ENCODE measurements at regions not wholly inside any gene's neighbourhood (a gene's known extent, or its start where the extent isn't known, plus 50 kb on each side); places are given as distances from the start of the nearest gene placed in this dataset.
"Not testable (repeated sequence)": the region's sequence is repeated elsewhere in the genome, so short reads cannot be mapped to it uniquely, and the experiment has no call there.

GRCh38 chr16:65574326-65574966, 452.6 kb upstream of the CDH11 start:
- no peak for DNase-seq
- no peaks in the 10 kb centered on the region for H3K36me3 ChIP-seq (ENCODE audit: control insufficient read depth, insufficient read depth, low read length)
- no peaks in the 10 kb centered on the region for H3K4me1 ChIP-seq (ENCODE audit: control insufficient read depth, insufficient read depth, low read length)
- no peaks in the 10 kb centered on the region for H3K27me3 ChIP-seq (ENCODE audit: control insufficient read depth, insufficient read depth, low read length)
- peaks cover 2% of the 10 kb centered on the region for H3K9me3 ChIP-seq (replicated peaks; ENCODE audit: control insufficient read depth, low read depth, low read length)
- no peak overlapping the region for H3K4me3 ChIP-seq (ENCODE audit: low read length)
- WGBS (ENCODE audit: insufficient coverage): 75% methylated on average over 4 of the region's 13 CpGs
- H3K27ac ChIP-seq (ENCODE audit: low read length): no peak overlapping the region

GRCh38 chr16:65572156-65572555, 450.3 kb upstream of the CDH11 start:
- no peaks in the 10 kb centered on the region for H3K36me3 ChIP-seq (ENCODE audit: control insufficient read depth, insufficient read depth, low read length)
- no peaks in the 10 kb centered on the region for H3K27me3 ChIP-seq (ENCODE audit: control insufficient read depth, insufficient read depth, low read length)
- no peaks in the 10 kb centered on the region for H3K4me1 ChIP-seq (ENCODE audit: control insufficient read depth, insufficient read depth, low read length)
- no CpG with 5 or more reads among the region's 1 CpG for WGBS (ENCODE audit: insufficient coverage)
- no peak overlapping the region for H3K27ac ChIP-seq (ENCODE audit: low read length)
- no peak for DNase-seq
- H3K9me3 ChIP-seq (replicated peaks; ENCODE audit: control insufficient read depth, low read depth, low read length): peaks cover 2% of the 10 kb centered on the region
- no peak overlapping the region for H3K4me3 ChIP-seq (ENCODE audit: low read length)

GRCh38 chr16:65570261-65570660, 448.4 kb upstream of the CDH11 start:
- no CpG with 5 or more reads among the region's 1 CpG for WGBS (ENCODE audit: insufficient coverage)
- H3K27ac ChIP-seq (ENCODE audit: low read length): no peak overlapping the region
- H3K9me3 ChIP-seq (replicated peaks; ENCODE audit: control insufficient read depth, low read depth, low read length): peaks cover 2% of the 10 kb centered on the region
- no peak overlapping the region for H3K4me3 ChIP-seq (ENCODE audit: low read length)
- DNase-seq: peak; percentile 86
- no peaks in the 10 kb centered on the region for H3K27me3 ChIP-seq (ENCODE audit: control insufficient read depth, insufficient read depth, low read length)
- no peaks in the 10 kb centered on the region for H3K36me3 ChIP-seq (ENCODE audit: control insufficient read depth, insufficient read depth, low read length)
- H3K4me1 ChIP-seq (ENCODE audit: control insufficient read depth, insufficient read depth, low read length): no peaks in the 10 kb centered on the region

- 100% methylated on average over 1 of the region's 3 CpGs for WGBS (ENCODE audit: insufficient coverage)
Measured at GRCh38 chr16:65559846-65560245, 438.0 kb upstream of the CDH11 start.

GRCh38 chr16:65549689-65550088, 427.8 kb upstream of the CDH11 start:
- WGBS (ENCODE audit: insufficient coverage): 17% methylated on average over 1 of the region's 1 CpG
- not testable (repeated sequence) for H3K9me3 ChIP-seq (replicated peaks; ENCODE audit: control insufficient read depth, low read depth, low read length); H3K27me3 ChIP-seq (ENCODE audit: control insufficient read depth, insufficient read depth, low read length); H3K4me3 ChIP-seq (ENCODE audit: low read length); H3K36me3 ChIP-seq (ENCODE audit: control insufficient read depth, insufficient read depth, low read length); H3K27ac ChIP-seq (ENCODE audit: low read length); DNase-seq
- peaks cover 31% of the 10 kb centered on the region for H3K4me1 ChIP-seq (ENCODE audit: control insufficient read depth, insufficient read depth, low read length)

More at GRCh38 chr16:65559846-65560245, 438.0 kb upstream of the CDH11 start:
- H3K4me1 ChIP-seq (ENCODE audit: control insufficient read depth, insufficient read depth, low read length): no peaks in the 10 kb centered on the region
- no peak overlapping the region for H3K27ac ChIP-seq (ENCODE audit: low read length)
- no peaks in the 10 kb centered on the region for H3K27me3 ChIP-seq (ENCODE audit: control insufficient read depth, insufficient read depth, low read length)
- peaks cover 17% of the 10 kb centered on the region for H3K9me3 ChIP-seq (replicated peaks; ENCODE audit: control insufficient read depth, low read depth, low read length)
- H3K4me3 ChIP-seq (ENCODE audit: low read length): no peak overlapping the region
- no peak for DNase-seq
- H3K36me3 ChIP-seq (ENCODE audit: control insufficient read depth, insufficient read depth, low read length): no peaks in the 10 kb centered on the region

- H3K4me1 ChIP-seq (ENCODE audit: control insufficient read depth, insufficient read depth, low read length): peaks cover 31% of the 10 kb centered on the region
- no peaks in the 10 kb centered on the region for H3K27me3 ChIP-seq (ENCODE audit: control insufficient read depth, insufficient read depth, low read length)
- no peak overlapping the region for H3K27ac ChIP-seq (ENCODE audit: low read length)
- H3K4me3 ChIP-seq (ENCODE audit: low read length): no peak overlapping the region
- no peaks in the 10 kb centered on the region for H3K9me3 ChIP-seq (replicated peaks; ENCODE audit: control insufficient read depth, low read depth, low read length)
- WGBS (ENCODE audit: insufficient coverage): 72% methylated on average over 2 of the region's 2 CpGs
- H3K36me3 ChIP-seq (ENCODE audit: control insufficient read depth, insufficient read depth, low read length): no peaks in the 10 kb centered on the region
- no peak for DNase-seq
Measured at GRCh38 chr16:65548470-65548869, 426.6 kb upstream of the CDH11 start.

- H3K4me3 ChIP-seq (ENCODE audit: low read length): no peak overlapping the region
- H3K27ac ChIP-seq (ENCODE audit: low read length): no peak overlapping the region
- no peaks in the 10 kb centered on the region for H3K36me3 ChIP-seq (ENCODE audit: control insufficient read depth, insufficient read depth, low read length)
- 13% methylated on average over 2 of the region's 7 CpGs for WGBS (ENCODE audit: insufficient coverage)
- no peaks in the 10 kb centered on the region for H3K9me3 ChIP-seq (replicated peaks; ENCODE audit: control insufficient read depth, low read depth, low read length)
- no peaks in the 10 kb centered on the region for H3K27me3 ChIP-seq (ENCODE audit: control insufficient read depth, insufficient read depth, low read length)
- peaks cover 31% of the 10 kb centered on the region for H3K4me1 ChIP-seq (ENCODE audit: control insufficient read depth, insufficient read depth, low read length)
- DNase-seq: peak; percentile 35
Measured at GRCh38 chr16:65547772-65548446, 426.0 kb upstream of the CDH11 start.

- Histone ChIP-seq H3K27me3 (ENCODE audit: control insufficient read depth, insufficient read depth, low read length) (no peaks in the 10 kb centered on the region), H3K4me3 (ENCODE audit: low read length) (no peak overlapping the region), H3K36me3 (ENCODE audit: control insufficient read depth, insufficient read depth, low read length) (no peaks in the 10 kb centered on the region), H3K4me1 (ENCODE audit: control insufficient read depth, insufficient read depth, low read length) (peaks cover 31% of the 10 kb centered on the region), H3K9me3 (replicated peaks; ENCODE audit: control insufficient read depth, low read depth, low read length) (no peaks in the 10 kb centered on the region), H3K27ac (ENCODE audit: low read length) (peak overlapping the region; percentile 9)
- WGBS (ENCODE audit: insufficient coverage): 0% methylated on average over 1 of the region's 3 CpGs
- peak; percentile 85 for DNase-seq
Measured at GRCh38 chr16:65546353-65546791, 424.5 kb upstream of the CDH11 start.

- H3K9me3 ChIP-seq (replicated peaks; ENCODE audit: control insufficient read depth, low read depth, low read length): no peaks in the 10 kb centered on the region
- no peak overlapping the region for H3K4me3 ChIP-seq (ENCODE audit: low read length)
- peaks cover 31% of the 10 kb centered on the region for H3K4me1 ChIP-seq (ENCODE audit: control insufficient read depth, insufficient read depth, low read length)
- DNase-seq: no peak
- H3K27ac ChIP-seq (ENCODE audit: low read length): no peak overlapping the region
- H3K27me3 ChIP-seq (ENCODE audit: control insufficient read depth, insufficient read depth, low read length): no peaks in the 10 kb centered on the region
- WGBS (ENCODE audit: insufficient coverage): 80% methylated on average over 1 of the region's 2 CpGs
- no peaks in the 10 kb centered on the region for H3K36me3 ChIP-seq (ENCODE audit: control insufficient read depth, insufficient read depth, low read length)
Measured at GRCh38 chr16:65545413-65545956, 423.6 kb upstream of the CDH11 start.

GRCh38 chr16:65543781-65544740, 422.2 kb upstream of the CDH11 start:
- Histone ChIP-seq H3K36me3 (ENCODE audit: control insufficient read depth, insufficient read depth, low read length) (no peaks in the 10 kb centered on the region), H3K27me3 (ENCODE audit: control insufficient read depth, insufficient read depth, low read length) (no peaks in the 10 kb centered on the region), H3K27ac (ENCODE audit: low read length) (no peak overlapping the region), H3K4me3 (ENCODE audit: low read length) (no peak overlapping the region), H3K9me3 (replicated peaks; ENCODE audit: control insufficient read depth, low read depth, low read length) (no peaks in the 10 kb centered on the region), H3K4me1 (ENCODE audit: control insufficient read depth, insufficient read depth, low read length) (peaks cover 26% of the 10 kb centered on the region)
- WGBS (ENCODE audit: insufficient coverage): 70% methylated on average over 2 of the region's 5 CpGs
- DNase-seq: no peak

Data from muscle of leg (tissue), 3 donors.